ENCODE measurements at regions not wholly inside any gene's neighbourhood (a gene's known extent, or its start where the extent isn't known, plus 50 kb on each side); places are given as distances from the start of the nearest gene placed in this dataset.

- H3K27me3 ChIP-seq (ENCODE audit: control insufficient read depth in 1 of 2, insufficient read depth in 2 of 2, low read length in 2 of 2), result peaks cover 0 to 7% of the 10 kb centered on the region in 2 experiments
Measured at GRCh38 chr12:5140190-5140589, 96.5 kb downstream of the KCNA5 start.

GRCh38 chr12:5148880-5149279 lies 105.2 kb downstream of the KCNA5 start:
- ATAC-seq (ENCODE audit: poor library complexity) (no peak), DNase-seq (no peak)
- no peak overlapping the region for H3K27ac Mint-ChIP-seq
- Histone ChIP-seq H3K36me3 (ENCODE audit: insufficient read depth, low read length) (no peaks in the 10 kb centered on the region), H3K27me3 (ENCODE audit: control insufficient read depth in 1 of 2, insufficient read depth in 2 of 2, low read length in 2 of 2) (no peaks in the 10 kb centered on the region), H3K9me3 (ENCODE audit: control insufficient read depth in 1 of 2, insufficient read depth in 1 of 2, low read length in 2 of 2) (no peaks in the 10 kb centered on the region), H3K4me3 (ENCODE audit: low read length) (no peak overlapping the region), H3K4me1 (ENCODE audit: insufficient read depth, low read length) (no peaks in the 10 kb centered on the region), H3K27ac (ENCODE audit: low read depth in 1 of 2, low read length in 2 of 2) (no peak overlapping the region)
- H3K4me1 Mint-ChIP-seq (ENCODE audit: low read depth), result no peaks in the 10 kb centered on the region
- ChIA-PET POLR2A (no interaction called here), CTCF (no interaction called here)
- peaks cover 27% of the 10 kb centered on the region for H3K27me3 Mint-ChIP-seq
- peaks cover 1% of the 10 kb centered on the region for H3K9me3 Mint-ChIP-seq
- no peak for TF ChIP-seq CTCF (IDR thresholded peaks at IDR 0.05)
- no peak overlapping the region for H3K4me3 Mint-ChIP-seq
- no peaks in the 10 kb centered on the region for H3K36me3 Mint-ChIP-seq (ENCODE audit: low read depth)
- intact Hi-C loops (cut with DNase I, micrococcal nuclease), result no loop called here

More at GRCh38 chr12:5140190-5140589, 96.5 kb downstream of the KCNA5 start:
- no peaks in the 10 kb centered on the region for H3K9me3 Mint-ChIP-seq
- Histone ChIP-seq H3K9me3 (ENCODE audit: control insufficient read depth in 1 of 2, insufficient read depth in 1 of 2, low read length in 2 of 2) (peaks cover 0 to 3% of the 10 kb centered on the region in 2 experiments), H3K27ac (ENCODE audit: low read depth in 1 of 2, low read length in 2 of 2) (no peak overlapping the region), H3K4me1 (ENCODE audit: insufficient read depth, low read length) (no peaks in the 10 kb centered on the region), H3K4me3 (ENCODE audit: low read length) (no peak overlapping the region), H3K36me3 (ENCODE audit: insufficient read depth, low read length) (no peaks in the 10 kb centered on the region)
- H3K4me3 Mint-ChIP-seq, result no peak overlapping the region
- H3K4me1 Mint-ChIP-seq (ENCODE audit: low read depth), result no peaks in the 10 kb centered on the region
- ATAC-seq (ENCODE audit: poor library complexity), result no peak
- DNase-seq, result no peak
- POLR2A ChIA-PET, result no interaction called here
- intact Hi-C loops (cut with DNase I, micrococcal nuclease), result no loop called here
- CTCF ChIA-PET, result no interaction called here
- TF ChIP-seq CTCF (IDR thresholded peaks at IDR 0.05), result no peak
- H3K36me3 Mint-ChIP-seq (ENCODE audit: low read depth), result no peaks in the 10 kb centered on the region
- H3K27me3 Mint-ChIP-seq, result peaks cover 25% of the 10 kb centered on the region
- H3K27ac Mint-ChIP-seq, result no peak overlapping the region

- intact Hi-C loops (cut with DNase I, micrococcal nuclease), result no loop called here
- TF ChIP-seq CTCF (IDR thresholded peaks at IDR 0.05), result no peak
- Mint-ChIP-seq H3K27ac (no peak overlapping the region), H3K9me3 (no peaks in the 10 kb centered on the region), H3K4me3 (no peak overlapping the region), H3K4me1 (ENCODE audit: low read depth) (no peaks in the 10 kb centered on the region), H3K36me3 (ENCODE audit: low read depth) (no peaks in the 10 kb centered on the region), H3K27me3 (peaks cover 36% of the 10 kb centered on the region)
- ChIA-PET POLR2A (no interaction called here), CTCF (no interaction called here)
- no peaks in the 10 kb centered on the region for H3K9me3 ChIP-seq (ENCODE audit: control insufficient read depth in 1 of 2, insufficient read depth in 1 of 2, low read length in 2 of 2)
- H3K27me3 ChIP-seq (ENCODE audit: control insufficient read depth in 1 of 2, insufficient read depth in 2 of 2, low read length in 2 of 2), result peaks cover 5 to 8% of the 10 kb centered on the region in 2 experiments
- no peak overlapping the region for H3K4me3 ChIP-seq (ENCODE audit: low read length)
- no peak overlapping the region for H3K27ac ChIP-seq (ENCODE audit: low read depth in 1 of 2, low read length in 2 of 2)
- no peak for ATAC-seq (ENCODE audit: poor library complexity)
- DNase-seq, result no peak
- H3K4me1 ChIP-seq (ENCODE audit: insufficient read depth, low read length), result no peaks in the 10 kb centered on the region
- no peaks in the 10 kb centered on the region for H3K36me3 ChIP-seq (ENCODE audit: insufficient read depth, low read length)
Measured at GRCh38 chr12:5154091-5154490, 110.4 kb downstream of the KCNA5 start.

Data from CD4-positive, alpha-beta T cell (primary cell).